NCI-H82 (cell line): ENCODE measurements at regions not wholly inside any gene's neighbourhood (a gene's known extent, or its start where the extent isn't known, plus 50 kb on each side); places are given as distances from the start of the nearest gene placed in this dataset.
"Not testable (repeated sequence)": the region's sequence is repeated elsewhere in the genome, so short reads cannot be mapped to it uniquely, and the experiment has no call there.

ENCODE experiments used
- DNase-seq: peaks from one replicate; lab custom pipeline; 2025; lab: John Stamatoyannopoulos, UW

DNA sequence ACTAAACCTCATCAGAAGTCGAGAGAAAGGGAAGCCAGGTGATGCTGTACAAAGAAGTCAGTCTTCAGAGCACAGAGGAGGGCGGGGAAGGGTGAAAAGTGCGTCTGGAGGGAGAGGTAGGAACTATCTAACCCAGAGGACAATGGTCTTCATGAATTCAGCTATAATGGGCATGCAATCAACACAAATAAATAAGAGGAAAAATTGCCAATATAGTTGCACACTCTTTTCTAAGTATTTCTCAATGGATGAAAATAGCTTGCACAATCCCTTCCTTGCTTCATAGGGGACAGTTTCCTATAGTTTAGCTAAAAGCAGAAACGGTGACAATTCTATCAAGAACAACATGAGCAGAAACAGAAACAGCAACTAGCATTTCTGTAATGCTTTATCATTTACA lies 931.2 kb downstream of the AACS start:
- no peak for DNase-seq

DNA sequence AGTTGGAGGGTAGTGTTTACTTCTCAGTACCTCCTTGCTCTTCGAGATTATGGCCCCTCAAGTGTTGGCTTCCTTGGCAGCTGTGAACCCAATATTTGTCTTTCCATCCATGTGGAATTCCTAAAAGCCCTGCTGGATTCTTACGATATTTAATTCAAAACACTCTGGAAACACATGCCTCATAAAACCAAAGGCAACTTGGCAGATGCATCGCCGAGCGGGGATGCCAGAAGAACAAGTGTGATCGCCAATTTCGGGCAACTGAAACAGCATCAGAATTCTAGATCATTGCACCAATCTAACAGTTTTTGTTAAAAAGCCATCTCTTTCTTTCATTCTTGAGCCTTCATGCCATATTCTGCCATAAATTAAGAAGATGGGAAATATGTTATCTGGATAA lies 934.4 kb downstream of the AACS start:
- DNase-seq: no peak

- no peak for DNase-seq
These were observed 954.1 kb downstream of the AACS start for GRCh38 chr12:126019385-126019784.

DNA sequence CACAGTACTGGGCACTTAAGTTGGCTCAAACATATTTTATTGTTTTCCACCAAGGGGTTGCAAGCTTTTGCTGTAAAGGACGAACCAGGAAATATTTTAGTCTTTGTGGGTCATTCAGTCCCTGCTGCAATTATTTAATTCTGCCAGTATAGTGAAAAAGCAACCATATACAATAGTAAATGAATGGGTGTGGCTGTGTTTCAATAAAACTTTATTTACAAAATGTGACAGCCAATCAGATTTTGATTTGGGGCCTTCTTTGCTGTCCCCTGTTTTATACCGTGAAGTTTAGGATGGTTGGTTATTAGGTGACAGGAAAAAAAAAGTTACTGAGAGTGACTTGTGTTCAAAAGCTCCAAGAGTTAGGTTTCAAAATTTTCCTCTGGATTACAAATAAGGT lies 956.4 kb downstream of the AACS start:
- no peak for DNase-seq

DNA sequence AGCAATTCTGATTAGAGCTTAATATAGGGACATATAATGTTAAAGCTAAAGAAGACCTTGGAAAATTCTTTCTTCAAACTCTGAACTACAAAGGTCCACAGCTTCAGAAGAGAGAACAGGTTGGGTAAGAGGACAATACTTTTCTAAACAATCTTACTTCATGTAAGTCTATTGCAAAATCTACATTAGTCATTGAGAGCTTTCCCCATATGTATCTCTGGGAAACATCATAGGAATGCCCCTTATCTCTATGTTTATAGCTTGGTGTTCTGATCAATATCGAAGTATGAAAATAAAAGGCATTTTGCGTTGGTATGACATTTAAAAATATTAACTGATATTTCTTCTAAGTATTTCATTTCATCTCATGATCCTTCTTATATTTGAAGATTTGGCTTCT lies 962.6 kb downstream of the AACS start:
- no peak for DNase-seq

GRCh38 chr12:126030573-126030972 lies 965.3 kb downstream of the AACS start:
- no peak for DNase-seq

DNA sequence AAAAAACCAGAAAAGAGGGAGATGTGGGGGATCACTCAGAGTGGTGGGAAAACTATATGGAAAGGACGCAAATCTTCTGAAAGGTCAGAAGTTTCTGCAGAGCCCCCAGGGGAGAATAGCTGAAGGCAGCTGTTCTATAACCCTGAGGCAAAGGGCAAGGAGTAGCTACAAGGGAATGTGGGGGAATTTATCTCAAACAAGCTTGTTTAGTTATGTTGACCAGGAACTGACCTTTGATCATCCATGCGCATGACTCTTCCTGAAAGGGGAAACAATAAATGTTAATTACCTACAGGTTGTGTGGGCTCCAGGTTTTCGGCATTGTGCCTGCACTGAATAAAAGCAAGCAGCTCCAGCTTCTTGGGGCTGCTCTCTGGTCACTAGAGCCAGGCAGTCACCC lies 968.5 kb downstream of the AACS start:
- no peak for DNase-seq

DNA sequence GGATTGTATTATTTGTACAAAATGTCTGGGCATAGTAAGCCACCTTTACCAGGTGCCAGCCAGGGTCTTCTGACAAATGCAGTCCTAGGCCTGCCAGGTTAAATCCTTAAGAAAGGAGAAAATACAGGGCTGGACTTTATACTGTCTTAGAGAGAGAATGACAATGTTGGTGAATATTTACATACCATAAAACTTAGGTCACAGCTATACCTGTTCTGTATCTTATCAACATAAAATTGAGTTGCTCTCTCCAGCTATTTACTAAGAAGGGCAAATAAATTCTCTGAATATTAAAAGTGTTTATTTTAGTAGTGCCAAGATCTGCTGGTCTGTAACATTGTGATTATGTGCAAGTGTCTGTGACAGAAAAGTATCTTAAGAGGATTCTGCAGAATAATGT lies 971.1 kb downstream of the AACS start:
- DNase-seq: no peak

GRCh38 chr12:126038434-126038833 lies 973.2 kb downstream of the AACS start:
- DNase-seq: no peak

DNA sequence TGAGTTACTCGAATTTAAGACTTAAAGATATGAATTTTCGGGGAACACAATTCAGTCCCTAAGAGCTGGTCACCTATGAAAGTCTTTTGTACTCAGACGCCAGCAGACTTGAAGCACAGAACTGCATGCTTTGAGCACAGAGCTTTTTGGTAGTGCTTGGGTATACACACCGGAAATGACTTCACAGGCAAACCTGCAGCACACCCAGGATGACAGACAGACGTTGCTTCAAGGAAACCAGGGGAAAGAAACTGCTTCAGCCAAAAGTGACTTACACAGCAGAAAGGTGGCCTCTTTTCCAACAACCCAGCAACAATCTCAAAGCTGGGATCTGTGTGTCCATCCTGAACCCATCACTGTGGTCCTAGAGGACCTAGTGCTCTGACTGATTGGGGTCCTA lies 975.1 kb downstream of the AACS start:
- DNase-seq: no peak

- DNase-seq: no peak
These were observed 977.1 kb downstream of the AACS start for GRCh38 chr12:126042286-126042685.

DNA sequence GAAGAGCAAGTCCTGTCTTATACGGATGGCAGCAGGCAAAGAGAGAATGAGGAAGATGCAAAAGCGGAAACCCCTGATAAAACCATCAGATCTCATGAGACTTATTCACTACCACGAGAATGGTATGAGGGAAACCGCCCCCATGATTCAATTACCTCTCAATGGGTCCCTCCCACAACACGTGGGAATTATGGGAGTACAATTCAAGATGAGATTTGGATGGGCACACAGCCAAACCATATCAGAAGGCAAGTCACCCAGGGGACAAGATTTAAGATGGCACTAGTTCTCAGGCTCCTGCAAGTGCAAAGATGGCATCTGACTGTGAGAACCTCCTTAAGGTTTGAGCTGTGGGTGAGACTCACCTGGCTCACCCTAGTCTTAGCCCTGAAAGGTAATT lies 984.3 kb downstream of the AACS start:
- not testable (repeated sequence) for DNase-seq

- no peak for DNase-seq
These were observed 986.4 kb downstream of the AACS start for GRCh38 chr12:126051611-126052107.

- no peak for DNase-seq
These were observed 990.3 kb downstream of the AACS start for GRCh38 chr12:126055521-126055920.

GRCh38 chr12:126061777-126062176 lies 996.5 kb downstream of the AACS start:
- DNase-seq: peak; percentile 3

DNA sequence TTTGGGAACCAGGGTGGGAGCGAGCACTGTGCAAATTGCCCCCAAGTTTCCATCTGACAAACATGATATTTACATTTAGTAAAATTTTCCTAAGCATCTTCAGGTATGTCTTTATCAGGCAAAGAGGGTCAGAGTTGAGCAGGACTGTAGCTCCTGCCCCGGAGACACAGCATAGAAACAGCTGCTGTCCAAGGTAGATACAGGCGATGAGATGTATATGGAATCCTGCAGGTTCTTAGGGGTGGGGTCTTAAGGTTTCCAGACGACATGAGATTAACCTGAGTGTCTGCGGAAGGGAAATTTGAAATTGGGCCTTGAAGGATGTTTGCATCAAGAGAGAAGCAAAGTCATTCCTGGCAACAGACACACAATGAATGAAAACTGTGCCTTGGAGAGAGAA lies 998.8 kb downstream of the AACS start:
- no peak for DNase-seq

- DNase-seq: peak; percentile 45
These were observed 1002.5 kb downstream of the AACS start for GRCh38 chr12:126067626-126068329.

- peak; percentile 89 for DNase-seq
These were observed 1004.4 kb downstream of the AACS start for GRCh38 chr12:126069549-126070165.

GRCh38 chr12:126076515-126076914 lies 1011.3 kb downstream of the AACS start:
- DNase-seq: no peak

GRCh38 chr12:126083926-126084325 lies 1018.7 kb downstream of the AACS start:
- no peak for DNase-seq

DNA sequence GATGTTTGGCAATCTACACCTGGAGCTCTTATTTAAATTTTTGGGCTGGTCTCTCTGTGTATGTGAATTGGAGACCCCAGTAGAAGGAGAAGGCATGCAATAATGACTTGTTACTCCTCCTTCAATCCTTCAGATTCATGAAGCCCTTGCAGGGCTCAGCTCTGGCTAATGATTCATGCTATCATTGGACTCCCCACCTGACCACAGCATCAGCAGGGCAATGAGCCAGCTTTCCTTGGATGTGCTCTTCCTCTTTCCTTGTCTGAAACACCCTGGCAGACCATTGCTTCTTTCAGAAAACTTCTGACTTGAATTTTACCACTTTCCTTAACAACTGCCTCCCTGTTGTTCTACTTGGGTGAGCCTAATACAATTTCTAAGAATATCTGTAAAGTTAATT lies 1019.2 kb downstream of the AACS start:
- DNase-seq: no peak

DNA sequence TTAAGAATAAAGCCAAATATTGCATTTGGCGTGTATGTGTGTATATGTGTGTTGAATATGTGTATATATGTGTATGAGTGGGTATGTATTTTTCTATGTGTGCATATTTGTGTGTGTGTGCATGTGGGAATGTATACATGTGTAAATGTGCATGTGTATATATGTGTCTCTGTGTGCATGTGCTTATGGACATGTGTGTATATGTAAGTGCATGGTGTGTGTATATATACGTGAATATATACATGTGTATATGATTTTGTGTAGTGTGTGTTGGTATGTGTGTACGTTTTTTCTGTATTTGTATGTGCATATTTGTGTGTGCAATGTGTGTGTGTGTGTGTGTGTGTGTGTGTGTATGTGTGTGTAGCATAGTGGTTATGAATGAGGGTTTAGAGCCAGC lies 1021.0 kb downstream of the AACS start:
- DNase-seq: no peak

- DNase-seq: no peak
These were observed 1022.5 kb downstream of the AACS start for GRCh38 chr12:126087692-126088091.

GRCh38 chr12:126093908-126094307 lies 1028.7 kb downstream of the AACS start:
- peak; percentile 54 for DNase-seq
